GM21526 (cell line): ENCODE measurements at regions not wholly inside any gene's neighbourhood (a gene's known extent, or its start where the extent isn't known, plus 50 kb on each side); places are given as distances from the start of the nearest gene placed in this dataset.
"Not testable (repeated sequence)": the region's sequence is repeated elsewhere in the genome, so short reads cannot be mapped to it uniquely, and the experiment has no call there.

Experiments used
- ATAC-seq: cut with Tn5 transposase; IDR thresholded peaks from one replicate; pipeline ENCODE4 v1.9.1; 2021; ENCODE audit warnings: moderate library complexity; ENCODE audit not compliant: unreplicated experiment, low FRiP score

DNA sequence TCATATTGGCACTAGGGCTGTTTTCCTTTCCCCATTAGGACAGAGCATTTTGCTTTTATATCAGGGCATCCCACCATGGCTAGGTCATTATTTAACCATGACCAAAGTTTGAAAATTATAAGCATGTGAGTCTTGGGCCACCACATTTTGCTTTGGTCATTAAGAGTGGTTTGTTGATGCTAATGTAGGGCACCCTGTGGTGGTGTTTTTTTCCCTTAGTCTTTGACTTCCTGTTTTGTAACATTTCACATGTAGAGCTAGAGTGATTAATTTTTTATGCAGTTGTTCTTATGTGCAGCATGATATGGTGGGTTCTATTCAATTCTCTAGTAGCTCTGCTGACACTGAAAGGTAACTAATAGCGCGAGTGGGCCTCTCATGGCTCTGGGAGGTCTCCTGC lies 249.6 kb upstream of the ROBO1 start:
- ATAC-seq = no peak

DNA sequence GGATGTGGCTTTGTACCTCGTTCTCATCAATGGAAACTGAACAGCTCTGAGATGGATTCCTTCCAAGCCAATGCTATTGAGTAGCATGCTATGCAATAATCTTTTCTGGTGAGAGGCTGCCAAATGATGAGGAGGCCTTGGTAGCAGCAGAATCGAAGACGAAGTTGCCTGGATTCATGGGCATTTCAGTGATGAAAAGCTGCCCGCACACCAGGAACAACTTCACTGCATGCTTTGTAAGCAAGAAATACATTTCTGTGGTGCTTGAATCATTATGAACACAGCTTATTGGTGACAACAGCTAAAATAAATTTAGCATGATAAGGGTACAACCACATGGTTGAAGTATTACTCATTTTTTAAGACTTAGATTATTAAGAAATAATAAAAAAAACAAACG lies 246.8 kb upstream of the ROBO1 start:
- ATAC-seq = no peak

- ATAC-seq = no peak
These were observed 242.3 kb upstream of the ROBO1 start for GRCh38 chr3:80010021-80010571.

DNA sequence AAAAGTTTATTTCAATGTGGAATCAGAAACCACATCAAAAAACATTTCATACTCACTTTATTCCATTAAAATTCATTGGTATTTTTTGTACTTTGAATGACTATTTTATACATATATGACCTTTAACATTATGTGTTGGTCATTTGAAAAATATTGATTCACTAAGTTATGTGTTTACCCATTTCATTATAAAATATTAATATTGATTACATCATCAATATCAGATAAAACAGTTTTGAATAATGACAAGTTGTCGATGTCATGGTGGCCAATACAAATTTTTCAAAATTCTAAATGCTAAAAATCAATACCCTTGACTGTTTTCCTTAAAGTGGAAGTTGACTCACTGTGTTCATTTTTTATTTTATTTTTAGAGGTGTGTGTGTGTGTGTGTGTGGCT lies 239.7 kb upstream of the ROBO1 start:
- no peak for ATAC-seq

- no peak for ATAC-seq
These were observed 238.5 kb upstream of the ROBO1 start for GRCh38 chr3:80006315-80006714.

DNA sequence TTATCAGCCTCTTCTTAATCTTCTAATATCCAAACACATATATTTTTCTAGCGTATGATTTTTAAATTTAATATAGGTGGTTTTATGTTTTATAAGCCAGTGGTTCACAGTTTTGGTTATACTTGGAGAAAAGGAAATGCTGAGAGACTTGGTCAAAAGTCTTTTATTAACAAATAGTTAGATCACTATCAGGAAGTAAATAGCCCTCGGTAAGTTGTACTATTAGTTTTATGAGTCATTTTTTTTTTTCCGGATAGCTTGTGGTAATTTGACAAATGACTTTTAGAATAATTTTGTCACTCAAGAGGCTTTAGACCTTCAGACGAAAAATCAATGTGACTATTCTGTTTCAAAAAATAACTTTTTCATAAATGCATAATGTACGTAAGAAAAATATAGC lies 232.2 kb upstream of the ROBO1 start:
- no peak for ATAC-seq

- no peak for ATAC-seq
These were observed 226.6 kb upstream of the ROBO1 start for GRCh38 chr3:79994397-79994796.

DNA sequence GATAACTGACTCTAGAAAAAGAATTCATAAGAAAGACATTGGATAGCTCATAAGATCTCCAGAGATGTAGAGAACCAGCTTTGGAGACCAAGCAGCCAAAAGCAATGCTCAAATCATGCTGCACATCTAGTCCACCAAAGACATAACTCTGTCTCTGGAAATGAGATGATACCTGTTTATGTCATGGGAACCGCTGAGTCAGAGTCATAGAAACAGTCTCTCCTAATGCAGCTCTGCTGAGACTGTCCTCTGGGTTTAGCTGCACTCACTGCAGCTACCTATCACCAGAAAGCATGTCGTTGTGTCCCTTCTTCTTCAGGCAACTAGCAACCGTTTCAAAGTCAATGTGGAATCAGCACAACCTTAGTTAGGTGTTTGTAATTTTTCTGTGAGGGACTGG lies 218.5 kb upstream of the ROBO1 start:
- ATAC-seq = no peak

GRCh38 chr3:79985816-79986215 lies 218.0 kb upstream of the ROBO1 start:
- ATAC-seq = no peak

GRCh38 chr3:79983118-79983517 lies 215.3 kb upstream of the ROBO1 start:
- ATAC-seq = no peak

DNA sequence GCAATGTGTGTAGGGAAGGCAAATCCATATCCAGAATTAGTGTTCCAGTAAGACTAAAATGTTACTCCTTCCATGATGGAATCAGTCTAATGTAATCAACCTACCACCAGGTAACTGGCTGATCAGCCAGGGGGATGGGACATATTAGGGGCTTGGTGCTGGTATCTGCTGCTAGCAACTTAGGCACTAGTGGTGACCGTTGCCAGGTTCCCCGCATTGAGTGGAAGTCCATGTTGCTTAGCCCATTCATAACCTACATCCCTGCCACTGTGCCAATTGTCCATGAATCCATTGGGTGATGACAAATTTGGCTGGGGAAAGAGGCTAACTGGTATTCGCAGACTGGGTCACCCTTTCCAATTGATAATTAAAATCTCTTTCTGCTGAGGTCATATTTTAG lies 212.2 kb upstream of the ROBO1 start:
- ATAC-seq = no peak

DNA sequence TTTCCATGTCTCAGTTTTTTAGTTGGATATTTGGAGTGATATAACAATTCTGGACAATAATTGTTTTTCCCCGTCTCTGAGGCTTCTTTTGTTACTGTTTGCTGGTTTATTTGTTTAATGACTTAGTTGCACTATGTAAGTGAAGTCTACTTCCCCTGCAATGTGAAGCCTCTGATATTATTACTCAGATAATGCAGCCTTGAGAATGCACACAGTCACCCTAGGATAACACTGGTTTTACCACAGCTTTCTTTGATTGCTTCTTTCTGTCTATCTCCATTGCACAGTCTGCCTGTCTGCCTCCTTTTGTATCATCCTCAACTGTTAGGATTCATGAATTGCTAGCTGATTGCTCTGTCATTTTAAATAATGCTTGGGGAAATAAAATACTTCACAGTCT lies 208.7 kb upstream of the ROBO1 start:
- no peak for ATAC-seq

DNA sequence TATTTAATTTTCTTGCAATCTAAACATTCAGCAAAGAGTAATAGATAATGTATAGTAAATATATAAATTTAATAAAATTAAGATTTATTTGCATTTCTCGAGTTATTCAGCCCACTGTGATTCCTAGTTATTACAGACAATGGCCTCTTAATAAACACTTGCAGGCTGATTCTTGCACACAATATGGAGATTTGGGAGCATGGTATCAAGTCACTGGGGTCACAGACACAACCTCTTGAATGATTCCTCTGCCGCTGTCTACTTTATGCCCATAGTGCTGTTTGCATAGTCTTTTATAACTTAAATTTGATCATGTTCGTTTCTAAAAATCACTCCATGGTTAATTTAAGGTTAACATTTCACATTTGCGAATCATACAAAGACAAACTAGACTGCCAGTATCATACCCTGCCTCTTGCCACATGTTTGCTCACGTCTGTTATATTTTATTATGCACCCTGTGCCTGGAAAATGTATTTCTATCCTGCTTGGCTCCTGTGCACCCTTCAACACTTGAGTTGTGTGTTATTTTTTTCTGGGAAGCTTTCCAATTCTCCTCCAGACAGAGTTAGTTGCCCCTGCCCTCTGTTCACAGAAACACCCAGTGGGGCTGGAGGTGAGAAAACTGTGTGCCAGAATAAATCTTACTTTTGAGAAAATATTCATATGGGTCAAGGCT lies 206.3 kb upstream of the ROBO1 start:
- ATAC-seq = no peak

DNA sequence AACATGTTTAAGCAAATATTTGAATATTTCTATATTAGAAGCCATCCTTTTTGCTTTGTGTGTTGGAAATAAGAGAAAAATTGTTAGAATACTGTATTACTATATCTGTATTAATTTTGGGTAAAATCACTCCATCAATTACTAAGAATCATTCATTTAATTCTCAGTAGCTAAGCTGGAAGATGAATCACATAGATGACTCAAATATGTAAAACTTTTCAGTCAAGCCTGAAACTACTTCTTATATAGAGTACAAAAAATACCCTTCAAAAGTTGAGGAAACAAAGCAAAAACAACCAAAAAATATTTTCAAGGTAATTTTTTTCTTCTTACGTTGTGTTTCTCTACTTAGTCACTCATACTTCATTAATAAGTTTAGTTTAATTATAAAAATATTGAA lies 205.7 kb upstream of the ROBO1 start:
- no peak for ATAC-seq

DNA sequence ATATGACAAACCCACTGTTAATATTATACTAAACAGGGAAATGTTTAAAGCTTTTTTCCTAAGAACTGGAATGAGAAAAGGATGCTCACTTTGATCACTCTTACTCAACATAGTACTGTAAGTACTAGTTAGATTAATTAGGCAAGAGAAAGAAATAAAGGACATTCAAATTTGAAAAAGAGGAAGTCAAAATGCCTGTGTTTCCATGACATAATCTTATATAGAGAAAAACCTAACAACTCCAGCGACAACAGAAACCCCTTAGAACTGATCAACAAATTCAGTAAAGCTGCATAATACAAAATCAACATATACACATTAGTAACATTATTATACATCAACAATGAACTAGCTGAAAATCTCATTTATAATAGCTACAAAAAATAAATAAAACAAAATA lies 200.6 kb upstream of the ROBO1 start:
- ATAC-seq = no peak

DNA sequence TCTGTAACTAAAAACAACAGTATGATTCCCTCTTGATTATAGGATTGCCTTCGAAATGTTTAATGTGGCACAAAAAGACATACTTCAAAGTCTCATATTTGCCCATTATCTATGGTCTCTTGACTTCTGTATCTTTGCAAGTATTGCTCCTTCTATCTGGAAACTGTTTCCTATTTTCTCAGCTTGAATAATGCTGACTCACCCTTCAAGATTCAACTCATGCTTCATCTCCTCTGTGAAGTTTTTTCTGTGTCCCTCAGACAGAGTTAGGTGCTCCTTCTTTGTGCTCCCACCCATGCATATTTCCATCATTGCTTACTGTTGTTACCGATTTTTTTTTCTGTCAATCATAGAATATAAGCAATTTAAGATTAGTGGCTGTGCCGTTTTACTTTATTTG lies 192.8 kb upstream of the ROBO1 start:
- ATAC-seq = no peak

DNA sequence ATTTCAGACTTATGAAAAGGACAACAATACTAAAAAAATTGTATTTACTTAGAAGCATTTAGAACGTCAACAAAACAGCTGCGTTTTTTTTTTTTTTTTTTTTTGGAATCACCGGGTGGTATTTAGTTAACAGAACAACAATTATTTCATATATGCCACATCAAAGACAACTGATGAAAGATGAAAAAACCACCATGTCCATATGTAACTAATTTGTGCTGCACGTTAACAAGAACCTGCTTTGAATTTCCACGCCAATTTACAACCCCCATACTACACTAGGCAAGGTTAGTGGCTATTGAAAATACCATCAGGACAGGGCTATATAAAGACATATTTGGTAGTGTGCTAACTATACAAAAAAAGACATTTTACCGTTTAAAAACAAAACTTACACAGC lies 189.3 kb upstream of the ROBO1 start:
- ATAC-seq = no peak

DNA sequence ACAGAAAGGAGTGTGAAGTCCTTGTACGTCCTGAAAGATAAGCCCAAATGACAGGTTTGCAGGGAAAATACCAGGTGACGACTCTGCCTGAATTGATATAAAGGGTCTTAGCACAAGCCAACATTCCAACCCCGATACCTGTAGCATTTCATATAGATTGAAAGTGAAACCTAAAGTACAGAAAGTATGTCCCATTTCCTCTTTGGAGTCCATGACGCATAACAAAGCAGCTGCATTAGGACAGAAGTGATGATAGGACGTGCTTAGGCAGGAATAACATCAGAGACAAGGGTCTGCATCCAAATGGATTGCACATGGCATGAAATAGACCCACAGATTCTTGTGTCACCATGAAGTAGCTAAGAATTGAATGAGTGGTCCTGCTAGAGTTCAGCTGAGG lies 187.0 kb upstream of the ROBO1 start:
- ATAC-seq = no peak

DNA sequence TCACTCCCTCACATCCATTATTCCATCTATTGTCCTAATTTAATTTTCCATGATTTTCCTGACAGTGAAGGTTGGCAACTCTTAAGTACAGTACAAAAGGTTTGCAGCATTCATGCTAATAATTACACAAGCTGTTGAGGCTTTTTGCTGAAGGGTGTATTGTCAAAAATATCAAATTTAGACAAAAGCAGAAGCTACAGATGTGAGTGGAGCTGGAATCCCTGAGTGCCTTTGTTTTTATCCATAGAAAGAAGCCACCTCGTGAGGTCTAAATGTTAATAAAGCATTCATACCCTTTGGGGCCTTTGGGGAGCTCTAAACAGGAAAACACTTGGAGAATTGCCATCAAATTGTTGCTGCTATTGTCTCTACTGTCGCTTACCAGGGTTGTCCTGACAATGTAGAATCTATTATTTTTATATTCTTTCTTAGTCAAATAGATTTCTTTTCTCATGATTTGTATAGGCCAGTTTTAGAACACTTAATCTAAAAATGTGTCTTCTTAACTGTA lies 185.8 kb upstream of the ROBO1 start:
- ATAC-seq = no peak

GRCh38 chr3:79951426-79951825 lies 183.6 kb upstream of the ROBO1 start:
- not testable (repeated sequence) for ATAC-seq

DNA sequence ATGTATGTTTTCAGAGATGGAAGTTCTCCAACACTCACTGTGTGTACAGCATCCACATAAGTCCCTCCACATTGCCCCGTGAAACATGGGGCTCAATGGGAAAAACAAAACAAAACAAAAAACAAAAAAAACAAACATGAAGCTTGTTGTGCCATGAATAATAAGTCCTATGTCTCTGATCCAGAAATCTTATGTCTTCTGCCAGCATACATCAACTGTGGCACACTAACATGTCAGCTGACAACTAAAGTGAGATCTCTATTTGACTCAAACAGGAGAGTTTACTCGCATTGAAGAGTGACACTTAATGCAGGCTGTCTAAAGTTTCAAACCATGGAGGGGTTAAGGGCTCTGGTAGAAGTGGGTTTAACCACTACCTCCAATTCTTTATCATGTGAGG lies 180.2 kb upstream of the ROBO1 start:
- no peak for ATAC-seq

- no peak for ATAC-seq
These were observed 179.7 kb upstream of the ROBO1 start for GRCh38 chr3:79947469-79947868.

DNA sequence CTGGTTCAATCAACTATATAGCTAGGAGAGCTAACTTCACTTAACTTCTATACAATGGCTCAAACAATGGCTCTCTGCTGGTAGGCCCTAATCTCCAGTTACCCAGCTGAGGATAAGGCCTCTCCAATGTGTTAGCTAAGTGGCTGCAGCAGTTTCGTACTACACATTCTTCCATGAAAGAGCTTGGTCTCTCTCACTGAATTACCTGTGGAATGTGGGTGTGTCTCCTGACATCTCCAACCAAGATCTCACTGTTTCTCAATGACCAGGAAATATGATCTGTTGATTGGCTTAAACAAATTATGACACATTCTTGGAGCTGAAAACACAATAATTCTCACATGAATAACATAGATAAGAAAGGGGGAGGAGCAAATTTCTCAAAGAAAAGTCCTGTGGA lies 169.8 kb upstream of the ROBO1 start:
- no peak for ATAC-seq
